GM21528 (cell line): ENCODE measurements at regions not wholly inside any gene's neighbourhood (a gene's known extent, or its start where the extent isn't known, plus 50 kb on each side); places are given as distances from the start of the nearest gene placed in this dataset.
A peak's percentile ranks its signal among the peaks of the same experiment; 100 is the strongest.
"Not testable (repeated sequence)": the region's sequence is repeated elsewhere in the genome, so short reads cannot be mapped to it uniquely, and the experiment has no call there.

ENCODE experiments used
- ATAC-seq: cut with Tn5 transposase; IDR thresholded peaks from one replicate; pipeline ENCODE4 v1.9.1; 2021; ENCODE audit warnings: mild to moderate bottlenecking, moderate library complexity; ENCODE audit not compliant: unreplicated experiment, low FRiP score

- ATAC-seq, result no peak
Measured at GRCh38 chr4:171022824-171023230, 790.4 kb upstream of the GALNTL6 start.

GRCh38 chr4:171017593-171017992 is 795.6 kb upstream of the GALNTL6 start:
- ATAC-seq, result no peak

GRCh38 chr4:171016145-171016544 is 797.1 kb upstream of the GALNTL6 start:
- ATAC-seq, result no peak

GRCh38 chr4:171015441-171015840 is 797.8 kb upstream of the GALNTL6 start:
- no peak for ATAC-seq

GRCh38 chr4:171007618-171008390 is 805.4 kb upstream of the GALNTL6 start:
- ATAC-seq, result no peak

GRCh38 chr4:171002246-171002645 is 811.0 kb upstream of the GALNTL6 start:
- no peak for ATAC-seq

- ATAC-seq, result peak; percentile 92
Measured at GRCh38 chr4:170990989-170991589, 822.1 kb upstream of the GALNTL6 start.

- ATAC-seq, result no peak
Measured at GRCh38 chr4:170988446-170988845, 824.8 kb upstream of the GALNTL6 start.

- ATAC-seq, result no peak
Measured at GRCh38 chr4:170979736-170980135, 833.5 kb upstream of the GALNTL6 start.

- no peak for ATAC-seq
Measured at GRCh38 chr4:170978990-170979389, 834.2 kb upstream of the GALNTL6 start.

GRCh38 chr4:170949084-170949483 is 859.3 kb upstream of the AADAT start:
- ATAC-seq, result no peak

- ATAC-seq, result no peak
Measured at GRCh38 chr4:170940043-170940724, 850.4 kb upstream of the AADAT start.

GRCh38 chr4:170938588-170938987 is 848.8 kb upstream of the AADAT start:
- ATAC-seq, result no peak

- ATAC-seq, result no peak
Measured at GRCh38 chr4:170931321-170931720, 841.6 kb upstream of the AADAT start.

GRCh38 chr4:170888660-170889059 is 798.9 kb upstream of the AADAT start:
- no peak for ATAC-seq

- ATAC-seq, result no peak
Measured at GRCh38 chr4:170887396-170887795, 797.6 kb upstream of the AADAT start.

GRCh38 chr4:170884969-170885570 is 795.3 kb upstream of the AADAT start:
- no peak for ATAC-seq

- not testable (repeated sequence) for ATAC-seq
Measured at GRCh38 chr4:170881646-170882045, 791.9 kb upstream of the AADAT start.

GRCh38 chr4:170875868-170876267 is 786.1 kb upstream of the AADAT start:
- no peak for ATAC-seq

GRCh38 chr4:170872794-170873193 is 783.0 kb upstream of the AADAT start:
- no peak for ATAC-seq

GRCh38 chr4:170868170-170868569 is 778.4 kb upstream of the AADAT start:
- no peak for ATAC-seq
